ENCODE measurements at regions not wholly inside any gene's neighbourhood (a gene's known extent, or its start where the extent isn't known, plus 50 kb on each side); places are given as distances from the start of the nearest gene placed in this dataset.
"Not testable (repeated sequence)": the region's sequence is repeated elsewhere in the genome, so short reads cannot be mapped to it uniquely, and the experiment has no call there.

GRCh38 chr2:238502088-238502810 lies 75.5 kb downstream of the ASB1 start:
- no peak for DNase-seq

GRCh38 chr2:238502956-238503791 lies 76.4 kb downstream of the ASB1 start:
- DNase-seq, result no peak

GRCh38 chr2:238504181-238504931 lies 77.6 kb downstream of the ASB1 start:
- DNase-seq, result peak; percentile 92

- DNase-seq, result no peak
These were observed 78.6 kb downstream of the ASB1 start for GRCh38 chr2:238505119-238505891.

- DNase-seq, result no peak
These were observed 79.2 kb downstream of the ASB1 start for GRCh38 chr2:238505892-238506280.

- no peak for DNase-seq
These were observed 79.8 kb downstream of the ASB1 start for GRCh38 chr2:238506371-238507068.

- no peak for DNase-seq
These were observed 81.1 kb downstream of the ASB1 start for GRCh38 chr2:238507836-238508235.

GRCh38 chr2:238509151-238509835 lies 82.6 kb downstream of the ASB1 start:
- peak; percentile 79 for DNase-seq

GRCh38 chr2:238509903-238510302 lies 83.2 kb downstream of the ASB1 start:
- DNase-seq, result no peak

GRCh38 chr2:238510911-238511613 lies 84.3 kb downstream of the ASB1 start:
- DNase-seq, result no peak

- DNase-seq, result no peak
These were observed 84.9 kb downstream of the ASB1 start for GRCh38 chr2:238511614-238511950.

- peak; percentile 7 for DNase-seq
These were observed 85.6 kb downstream of the ASB1 start for GRCh38 chr2:238512247-238512867.

- DNase-seq, result peak; percentile 33
These were observed 86.6 kb downstream of the ASB1 start for GRCh38 chr2:238513346-238513745.

- not testable (repeated sequence) for DNase-seq
These were observed 87.3 kb downstream of the ASB1 start for GRCh38 chr2:238514024-238514423.

- DNase-seq, result no peak
These were observed 88.7 kb downstream of the ASB1 start for GRCh38 chr2:238515377-238515776.

GRCh38 chr2:238517209-238517608 lies 90.5 kb downstream of the ASB1 start:
- no peak for DNase-seq

GRCh38 chr2:238518172-238518820 lies 91.6 kb downstream of the ASB1 start:
- DNase-seq, result no peak

GRCh38 chr2:238518821-238519186 lies 92.1 kb downstream of the ASB1 start:
- DNase-seq, result no peak

- no peak for DNase-seq
These were observed 93.7 kb downstream of the ASB1 start for GRCh38 chr2:238520359-238520886.

GRCh38 chr2:238521002-238521401 lies 94.3 kb downstream of the ASB1 start:
- DNase-seq, result no peak

Data from NCI-H69 (cell line).